ENCODE measurements at regions not wholly inside any gene's neighbourhood (a gene's known extent, or its start where the extent isn't known, plus 50 kb on each side); places are given as distances from the start of the nearest gene placed in this dataset.
"Not testable (repeated sequence)": the region's sequence is repeated elsewhere in the genome, so short reads cannot be mapped to it uniquely, and the experiment has no call there.

- Histone ChIP-seq H3K36me3 (no peaks in the 10 kb centered on the region), H3K4me3 (ENCODE audit: low read depth, low read length) (no peak overlapping the region), H3K4me1 (no peaks in the 10 kb centered on the region), H3K27me3 (no peaks in the 10 kb centered on the region), H3K9me3 (no peaks in the 10 kb centered on the region)
- no peak for DNase-seq
- TF ChIP-seq, protein P1, sequence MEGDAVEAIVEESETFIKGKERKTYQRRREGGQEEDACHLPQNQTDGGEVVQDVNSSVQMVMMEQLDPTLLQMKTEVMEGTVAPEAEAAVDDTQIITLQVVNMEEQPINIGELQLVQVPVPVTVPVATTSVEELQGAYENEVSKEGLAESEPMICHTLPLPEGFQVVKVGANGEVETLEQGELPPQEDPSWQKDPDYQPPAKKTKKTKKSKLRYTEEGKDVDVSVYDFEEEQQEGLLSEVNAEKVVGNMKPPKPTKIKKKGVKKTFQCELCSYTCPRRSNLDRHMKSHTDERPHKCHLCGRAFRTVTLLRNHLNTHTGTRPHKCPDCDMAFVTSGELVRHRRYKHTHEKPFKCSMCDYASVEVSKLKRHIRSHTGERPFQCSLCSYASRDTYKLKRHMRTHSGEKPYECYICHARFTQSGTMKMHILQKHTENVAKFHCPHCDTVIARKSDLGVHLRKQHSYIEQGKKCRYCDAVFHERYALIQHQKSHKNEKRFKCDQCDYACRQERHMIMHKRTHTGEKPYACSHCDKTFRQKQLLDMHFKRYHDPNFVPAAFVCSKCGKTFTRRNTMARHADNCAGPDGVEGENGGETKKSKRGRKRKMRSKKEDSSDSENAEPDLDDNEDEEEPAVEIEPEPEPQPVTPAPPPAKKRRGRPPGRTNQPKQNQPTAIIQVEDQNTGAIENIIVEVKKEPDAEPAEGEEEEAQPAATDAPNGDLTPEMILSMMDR (IDR thresholded peaks at IDR 0.05; ENCODE audit: low read depth, low read length): no peak
Measured at GRCh38 chr7:41554481-41554880, 148.4 kb downstream of the INHBA start.

GRCh38 chr7:41550046-41550445, 152.8 kb downstream of the INHBA start:
- not testable (repeated sequence) for DNase-seq; H3K9me3 ChIP-seq; H3K36me3 ChIP-seq; H3K4me3 ChIP-seq (ENCODE audit: low read depth, low read length); H3K27me3 ChIP-seq; H3K4me1 ChIP-seq

GRCh38 chr7:41544241-41544640, 158.6 kb downstream of the INHBA start:
- Histone ChIP-seq H3K27me3 (no peaks in the 10 kb centered on the region), H3K36me3 (no peaks in the 10 kb centered on the region), H3K9me3 (no peaks in the 10 kb centered on the region), H3K4me3 (ENCODE audit: low read depth, low read length) (no peak overlapping the region), H3K4me1 (no peaks in the 10 kb centered on the region)
- DNase-seq: no peak
- TF ChIP-seq, protein P1 (IDR thresholded peaks at IDR 0.05; ENCODE audit: low read depth, low read length): no peak

GRCh38 chr7:41540601-41541000, 162.3 kb downstream of the INHBA start:
- TF ChIP-seq, protein P1 (IDR thresholded peaks at IDR 0.05; ENCODE audit: low read depth, low read length): no peak
- DNase-seq: no peak
- H3K4me3 ChIP-seq (ENCODE audit: low read depth, low read length): no peak overlapping the region
- H3K4me1 ChIP-seq: no peaks in the 10 kb centered on the region
- no peaks in the 10 kb centered on the region for H3K9me3 ChIP-seq
- H3K36me3 ChIP-seq: no peaks in the 10 kb centered on the region
- H3K27me3 ChIP-seq: no peaks in the 10 kb centered on the region

- TF ChIP-seq, protein P1 (IDR thresholded peaks at IDR 0.05; ENCODE audit: low read depth, low read length): no peak
- H3K4me3 ChIP-seq (ENCODE audit: low read depth, low read length): no peak overlapping the region
Measured at GRCh38 chr7:41538810-41539724, 163.8 kb downstream of the INHBA start.

DNA sequence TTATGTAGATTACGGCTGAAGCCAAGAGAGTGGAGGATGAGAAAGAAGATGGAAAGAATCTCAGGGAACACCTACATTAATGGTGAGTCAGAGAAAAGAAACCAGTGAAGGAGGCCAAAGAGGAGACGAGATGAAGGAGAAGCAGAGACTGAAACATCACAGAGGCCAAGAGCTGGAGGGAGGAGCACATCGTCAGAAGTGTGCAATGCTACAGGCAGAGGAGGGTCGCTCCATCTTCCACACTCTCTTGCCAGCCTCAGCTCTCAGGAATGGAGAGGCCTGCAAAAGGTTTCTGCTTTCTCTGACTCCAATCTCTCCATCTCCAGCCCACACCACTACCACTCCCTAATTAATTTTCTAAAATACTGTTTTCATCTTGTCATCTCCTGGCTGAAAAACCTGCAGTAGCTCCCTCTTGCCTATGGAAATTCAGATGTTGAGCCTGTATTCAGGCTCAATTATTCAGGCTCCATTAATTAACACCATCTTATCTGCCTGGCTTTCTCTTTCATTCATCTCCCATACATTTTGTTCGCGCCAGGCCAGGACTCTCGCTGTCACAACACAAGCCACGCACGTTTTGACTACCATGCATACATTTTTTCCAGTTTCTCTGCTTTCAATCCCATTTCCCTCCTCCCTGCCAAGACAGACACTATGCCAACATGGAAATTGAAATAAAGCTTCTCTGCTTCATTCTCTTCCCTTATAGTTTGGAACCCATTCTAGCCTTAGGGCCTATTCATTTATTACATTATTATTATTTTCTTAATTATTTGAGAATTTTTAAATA, 165.8 kb downstream of the INHBA start:
- no peaks in the 10 kb centered on the region for H3K9me3 ChIP-seq
- no peaks in the 10 kb centered on the region for H3K27me3 ChIP-seq
- TF ChIP-seq, protein P1 (IDR thresholded peaks at IDR 0.05; ENCODE audit: low read depth, low read length): no peak

More at GRCh38 chr7:41538810-41539724, 163.8 kb downstream of the INHBA start:
- Histone ChIP-seq H3K27me3 (no peaks in the 10 kb centered on the region), H3K4me1 (no peaks in the 10 kb centered on the region), H3K9me3 (no peaks in the 10 kb centered on the region), H3K36me3 (no peaks in the 10 kb centered on the region)
- no peak for DNase-seq

More for the DNA sequence above, 165.8 kb downstream of the INHBA start:
- DNase-seq: no peak
- no peak overlapping the region for H3K4me3 ChIP-seq (ENCODE audit: low read depth, low read length)
- no peaks in the 10 kb centered on the region for H3K36me3 ChIP-seq
- H3K4me1 ChIP-seq: no peaks in the 10 kb centered on the region
